ENCODE measurements at regions not wholly inside any gene's neighbourhood (a gene's known extent, or its start where the extent isn't known, plus 50 kb on each side); places are given as distances from the start of the nearest gene placed in this dataset.
"Not testable (repeated sequence)": the region's sequence is repeated elsewhere in the genome, so short reads cannot be mapped to it uniquely, and the experiment has no call there.

DNA sequence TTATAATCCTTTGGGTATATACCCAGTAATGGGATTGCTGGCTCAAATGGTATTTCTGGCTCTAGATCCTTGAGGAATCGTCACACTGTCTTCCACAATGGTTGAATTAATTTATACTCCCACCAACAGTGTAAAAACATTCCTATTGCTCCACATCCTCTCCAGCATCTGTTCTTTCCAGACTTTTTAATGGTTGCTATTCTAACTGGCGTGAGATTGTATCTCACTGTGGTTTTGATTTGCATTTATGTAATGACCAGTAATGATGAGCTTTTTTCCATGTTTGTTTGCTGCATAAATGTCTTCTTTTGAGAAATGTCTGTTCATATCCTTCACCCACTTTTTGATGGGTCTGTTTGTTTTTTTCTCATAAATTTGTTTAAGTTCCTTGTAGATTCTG lies 572.5 kb upstream of the SYT4 start:
- TF ChIP-seq, protein P1, sequence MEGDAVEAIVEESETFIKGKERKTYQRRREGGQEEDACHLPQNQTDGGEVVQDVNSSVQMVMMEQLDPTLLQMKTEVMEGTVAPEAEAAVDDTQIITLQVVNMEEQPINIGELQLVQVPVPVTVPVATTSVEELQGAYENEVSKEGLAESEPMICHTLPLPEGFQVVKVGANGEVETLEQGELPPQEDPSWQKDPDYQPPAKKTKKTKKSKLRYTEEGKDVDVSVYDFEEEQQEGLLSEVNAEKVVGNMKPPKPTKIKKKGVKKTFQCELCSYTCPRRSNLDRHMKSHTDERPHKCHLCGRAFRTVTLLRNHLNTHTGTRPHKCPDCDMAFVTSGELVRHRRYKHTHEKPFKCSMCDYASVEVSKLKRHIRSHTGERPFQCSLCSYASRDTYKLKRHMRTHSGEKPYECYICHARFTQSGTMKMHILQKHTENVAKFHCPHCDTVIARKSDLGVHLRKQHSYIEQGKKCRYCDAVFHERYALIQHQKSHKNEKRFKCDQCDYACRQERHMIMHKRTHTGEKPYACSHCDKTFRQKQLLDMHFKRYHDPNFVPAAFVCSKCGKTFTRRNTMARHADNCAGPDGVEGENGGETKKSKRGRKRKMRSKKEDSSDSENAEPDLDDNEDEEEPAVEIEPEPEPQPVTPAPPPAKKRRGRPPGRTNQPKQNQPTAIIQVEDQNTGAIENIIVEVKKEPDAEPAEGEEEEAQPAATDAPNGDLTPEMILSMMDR (IDR thresholded peaks at IDR 0.05), result not testable (repeated sequence)
- TF ChIP-seq JUN (CRISPR knock-in tag; IDR thresholded peaks at IDR 0.05); ESRRA (CRISPR knock-in tag; IDR thresholded peaks at IDR 0.05; ENCODE audit: borderline replicate concordance); TCF7 (CRISPR knock-in tag; IDR thresholded peaks at IDR 0.05; ENCODE audit: low read depth); ZNF121 (CRISPR knock-in tag; IDR thresholded peaks at IDR 0.05): not testable (repeated sequence)
